ENCODE measurements at regions not wholly inside any gene's neighbourhood (a gene's known extent, or its start where the extent isn't known, plus 50 kb on each side); places are given as distances from the start of the nearest gene placed in this dataset.

- TF ChIP-seq CTCF (conservative IDR thresholded peaks at IDR 0.05) (no peak), ZFX (IDR thresholded peaks at IDR 0.05) (no peak)
These were observed 688.4 kb downstream of the USP25 start for GRCh38 chr21:16418226-16418625.

Measured in C4-2B (cell line).